Activated CD4-positive, alpha-beta memory T cell treated with anti-CD3 and anti-CD28 coated beads for 36 hours (primary cell): ENCODE measurements at regions not wholly inside any gene's neighbourhood (a gene's known extent, or its start where the extent isn't known, plus 50 kb on each side); places are given as distances from the start of the nearest gene placed in this dataset.

Source experiments
- CTCF ChIA-PET: fragments of 350-600 bp; sonication (Branson Sonifier 250); formaldehyde crosslinking; loops from one replicate; lab custom pipeline; 2021; ENCODE audit warnings: antibody characterized with exemption, inconsistent platforms; lab: Charles Lee
- POLR2A ChIA-PET: fragments of 350-600 bp; sonication (Branson Sonifier 250); formaldehyde crosslinking; loops from one replicate; lab custom pipeline; 2021; ENCODE audit warnings: antibody characterized with exemption; lab: Charles Lee
- DNase-seq: peaks from one replicate; pipeline ENCODE4 v3.0.0-alpha.2; 2020
- H3K27ac Mint-ChIP-seq: one replicate; pipeline ENCODE4 v1.8.0; 2021; ENCODE audit warnings: mixed read lengths
- H3K27me3 Mint-ChIP-seq: one replicate; pipeline ENCODE4 v1.8.0; 2021; ENCODE audit warnings: mixed read lengths
- H3K36me3 Mint-ChIP-seq: one replicate; pipeline ENCODE4 v1.8.0; 2021; ENCODE audit warnings: mixed read lengths
- H3K4me1 Mint-ChIP-seq: one replicate; pipeline ENCODE4 v1.8.0; 2021; ENCODE audit warnings: low read depth, mixed read lengths
- H3K4me3 Mint-ChIP-seq: one replicate; pipeline ENCODE4 v1.8.0; 2021; ENCODE audit warnings: mild to moderate bottlenecking, mixed read lengths
- H3K9me3 Mint-ChIP-seq: one replicate; pipeline ENCODE4 v1.8.0; 2021; ENCODE audit warnings: mixed read lengths
- intact Hi-C: fragments of 100-400 bp; cut with micrococcal nuclease; formaldehyde crosslinking; loops from one replicate; pipeline ENCODE4 v1.15.1; 2023

DNA sequence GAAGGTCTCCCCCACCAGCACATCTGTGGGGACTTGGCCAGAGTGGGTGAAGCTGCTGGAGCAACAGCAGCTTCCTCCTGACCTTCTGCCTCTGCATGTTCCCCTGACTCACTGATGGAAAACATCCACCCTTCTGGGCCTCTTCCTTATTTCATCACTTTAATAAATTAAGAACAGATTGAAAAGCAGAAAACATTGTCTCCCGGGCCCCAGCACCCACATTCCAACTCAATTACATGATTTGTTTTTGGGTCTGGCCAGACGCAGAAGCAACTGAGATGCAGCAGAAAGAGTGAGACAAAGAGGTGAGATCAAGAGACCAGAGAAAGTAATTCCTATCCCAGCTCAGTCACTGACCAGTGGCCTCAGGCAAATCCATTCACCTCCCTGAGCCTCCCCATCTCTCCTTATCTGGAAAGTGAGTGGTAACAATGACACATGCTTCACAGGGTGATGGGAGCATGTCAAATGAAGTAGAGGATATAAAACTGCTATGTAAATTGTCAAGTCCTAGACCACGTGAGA lies 157.1 kb downstream of the ELAVL4 start:
- Mint-ChIP-seq H3K27me3 (no peaks in the 10 kb centered on the region), H3K4me1 (no peaks in the 10 kb centered on the region), H3K9me3 (no peaks in the 10 kb centered on the region), H3K4me3 (no peak overlapping the region), H3K27ac (no peak overlapping the region), H3K36me3 (no peaks in the 10 kb centered on the region)
- intact Hi-C loops = no loop called here
- ChIA-PET POLR2A (no interaction called here), CTCF (no interaction called here)
- DNase-seq = no peak

DNA sequence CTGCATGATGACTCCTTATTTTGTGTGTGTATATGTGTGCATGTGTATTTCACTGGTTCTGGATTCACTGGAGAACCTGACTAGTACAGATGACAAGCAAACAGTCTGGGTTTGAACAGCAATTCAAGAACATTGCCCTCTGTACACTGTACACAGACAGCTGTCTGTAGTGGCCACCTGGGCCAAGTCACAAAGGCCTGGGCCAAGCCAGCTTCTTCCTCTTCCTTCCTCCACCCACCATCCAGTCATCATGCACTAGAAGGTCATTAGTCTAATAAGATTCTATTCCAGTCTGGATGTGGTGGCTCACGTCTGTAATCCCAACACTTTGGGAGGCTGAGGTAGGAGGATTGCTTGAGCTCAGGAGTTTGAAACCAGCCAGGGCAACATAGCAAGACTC lies 155.9 kb downstream of the ELAVL4 start:
- intact Hi-C loops = no loop called here
- Mint-ChIP-seq H3K9me3 (no peaks in the 10 kb centered on the region), H3K27me3 (no peaks in the 10 kb centered on the region), H3K27ac (no peak overlapping the region), H3K4me1 (no peaks in the 10 kb centered on the region), H3K4me3 (no peak overlapping the region), H3K36me3 (no peaks in the 10 kb centered on the region)
- ChIA-PET POLR2A (no interaction called here), CTCF (no interaction called here)
- DNase-seq = no peak

DNA sequence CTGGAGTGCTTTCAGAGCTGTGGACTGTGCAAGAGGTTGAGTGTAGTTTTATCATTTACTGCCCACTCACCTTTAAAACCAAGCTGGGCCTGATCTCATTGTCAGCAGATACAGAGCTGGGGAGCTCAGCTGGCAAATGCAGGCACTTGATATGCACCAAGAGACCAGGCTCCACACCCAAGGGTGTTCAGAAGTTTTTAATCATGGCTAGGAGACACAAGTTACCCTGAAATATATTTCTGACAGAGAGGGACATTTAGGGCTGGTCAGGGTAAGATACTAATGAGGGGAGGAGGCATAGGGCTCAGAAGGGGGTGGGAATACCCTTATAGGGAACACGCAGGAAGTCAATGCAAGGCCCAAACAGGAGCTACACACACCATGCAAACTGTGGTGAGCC lies 153.7 kb downstream of the ELAVL4 start:
- intact Hi-C loops = no loop called here
- no peak for DNase-seq
- Mint-ChIP-seq H3K27ac (no peak overlapping the region), H3K4me3 (no peak overlapping the region), H3K36me3 (no peaks in the 10 kb centered on the region), H3K27me3 (no peaks in the 10 kb centered on the region), H3K4me1 (no peaks in the 10 kb centered on the region), H3K9me3 (no peaks in the 10 kb centered on the region)
- POLR2A ChIA-PET = no interaction called here
- CTCF ChIA-PET = no interaction called here

DNA sequence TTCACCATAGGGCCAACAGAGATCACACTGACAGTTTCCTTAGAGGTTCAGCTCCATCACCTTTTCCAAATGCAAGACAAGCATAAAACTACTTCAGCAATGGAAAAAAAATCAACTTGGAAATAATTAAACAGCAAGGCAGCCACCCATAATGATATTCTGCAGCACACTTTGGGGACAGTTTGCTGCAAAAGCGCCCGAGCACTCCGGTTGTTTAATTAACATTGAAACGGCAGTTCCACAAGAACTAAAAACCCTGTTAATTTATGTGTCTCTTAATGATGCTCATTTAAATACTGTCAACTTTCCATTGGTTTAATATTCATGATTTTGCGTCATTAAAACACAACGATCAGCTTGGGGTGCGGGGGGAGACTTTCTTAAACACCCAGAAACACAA lies 153.2 kb downstream of the ELAVL4 start:
- Mint-ChIP-seq H3K36me3 (no peaks in the 10 kb centered on the region), H3K27me3 (no peaks in the 10 kb centered on the region), H3K27ac (no peak overlapping the region), H3K4me3 (no peak overlapping the region), H3K4me1 (no peaks in the 10 kb centered on the region), H3K9me3 (no peaks in the 10 kb centered on the region)
- no peak for DNase-seq
- CTCF ChIA-PET = no interaction called here
- intact Hi-C loops = no loop called here
- POLR2A ChIA-PET = no interaction called here

DNA sequence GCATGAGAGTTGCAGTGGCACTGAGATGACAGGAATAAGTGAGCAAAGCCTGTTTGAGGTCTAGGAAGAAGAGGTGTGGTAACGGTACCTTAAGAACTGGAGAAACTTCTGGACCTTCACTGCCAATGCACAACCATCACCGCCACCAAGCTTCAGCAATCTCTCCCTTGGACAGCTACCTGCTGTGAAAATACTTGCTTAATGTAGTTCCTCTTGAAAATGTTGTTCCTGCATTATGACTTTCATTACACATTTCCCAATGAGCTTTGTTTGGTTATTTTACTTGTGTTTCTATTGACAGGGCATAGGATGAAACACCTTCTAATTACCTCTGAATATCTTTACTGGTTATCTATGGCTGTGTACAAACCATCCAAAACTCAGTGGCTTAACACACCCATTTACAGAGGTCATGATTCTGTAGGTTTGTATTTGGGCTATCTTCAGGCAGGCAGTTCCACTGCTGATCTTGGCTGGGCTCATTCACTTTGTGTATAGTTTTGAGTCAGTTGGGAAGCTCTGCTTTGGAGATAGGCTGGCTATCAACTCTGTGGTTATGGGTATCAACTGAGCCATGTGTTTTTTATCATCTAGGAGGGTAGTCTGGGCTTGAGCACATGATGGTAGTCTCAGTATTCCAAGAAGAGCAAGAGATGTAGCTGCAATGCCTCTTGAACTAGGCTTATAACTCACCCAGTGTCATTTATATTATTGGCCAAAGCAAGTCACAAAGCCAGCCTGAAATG lies 149.4 kb downstream of the ELAVL4 start:
- H3K4me1 Mint-ChIP-seq = no peaks in the 10 kb centered on the region
- peaks cover 3% of the 10 kb centered on the region for H3K27me3 Mint-ChIP-seq
- intact Hi-C loops = no loop called here
- no peaks in the 10 kb centered on the region for H3K9me3 Mint-ChIP-seq
- H3K4me3 Mint-ChIP-seq = no peak overlapping the region
- no peak for DNase-seq
- H3K27ac Mint-ChIP-seq = no peak overlapping the region
- ChIA-PET POLR2A (no interaction called here), CTCF (no interaction called here)
- no peaks in the 10 kb centered on the region for H3K36me3 Mint-ChIP-seq

DNA sequence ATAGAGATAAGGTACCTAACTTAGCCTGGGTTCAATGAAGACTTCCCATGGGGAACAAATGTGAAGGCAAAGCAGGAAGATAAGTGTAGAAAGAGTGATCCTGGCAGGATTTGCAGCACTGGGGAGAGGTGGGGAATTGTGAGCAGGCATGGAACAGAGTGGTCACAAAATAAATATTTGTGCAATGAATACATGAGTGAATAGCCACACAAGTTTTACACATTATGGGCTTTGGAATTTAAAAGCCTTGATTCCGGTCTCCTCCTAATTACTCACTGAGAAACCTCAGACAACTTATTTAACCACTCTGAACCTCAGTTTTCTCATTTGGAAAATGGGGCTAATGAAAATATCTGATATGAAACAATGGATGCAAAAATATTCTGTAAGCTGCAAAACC lies 148.3 kb downstream of the ELAVL4 start:
- Mint-ChIP-seq H3K27me3 (peaks cover 3% of the 10 kb centered on the region), H3K4me3 (no peak overlapping the region), H3K4me1 (no peaks in the 10 kb centered on the region), H3K36me3 (no peaks in the 10 kb centered on the region), H3K27ac (no peak overlapping the region), H3K9me3 (no peaks in the 10 kb centered on the region)
- ChIA-PET POLR2A (no interaction called here), CTCF (no interaction called here)
- DNase-seq = no peak
- intact Hi-C loops = no loop called here
